Vagina (tissue), 2 donors: ENCODE measurements at regions not wholly inside any gene's neighbourhood (a gene's known extent, or its start where the extent isn't known, plus 50 kb on each side); places are given as distances from the start of the nearest gene placed in this dataset.

Experiments used
- CTCF ChIP-seq, 3 experiments: fragments of 450-650 bp in 2 of 3; fragments of 200-600 bp in 1 of 3; sonication (generic) in 1 of 3; IDR thresholded peaks; one replicate each; pipeline ENCODE4 v1.5.1; 2017 to 2019; ENCODE audit warnings: antibody characterized with exemption in 3 of 3, mild to moderate bottlenecking in 2 of 3, moderate library complexity in 2 of 3
- POLR2A ChIP-seq, 2 donors: fragments of 450-650 bp; IDR thresholded peaks; one replicate each; pipeline ENCODE4 v1.6.1; 2017; ENCODE audit warnings: antibody characterized with exemption in 2 of 2, mild to moderate bottlenecking in 2 of 2, moderate library complexity in 2 of 2
- POLR2AphosphoS5 ChIP-seq, 2 donors: sonication (generic); formaldehyde crosslinking; IDR thresholded peaks; one replicate each; pipeline ENCODE4 v1.9.0; 2017; ENCODE audit warnings: antibody characterized with exemption in 2 of 2, mild to moderate bottlenecking in 2 of 2, low read depth in 1 of 2; ENCODE audit not compliant: insufficient read depth in 1 of 2

GRCh38 chr2:150859162-150859561 lies 371.7 kb upstream of the RND3 start:
- no peak for TF ChIP-seq CTCF (IDR thresholded peaks at IDR 0.05)
- no peak for TF ChIP-seq POLR2A (IDR thresholded peaks at IDR 0.05)
- TF ChIP-seq POLR2AphosphoS5 (IDR thresholded peaks at IDR 0.05; ENCODE audit: insufficient read depth in 1 of 2, low read depth in 1 of 2): no peak
